NCI-H345 treated with DMSO at 0.1 percent for 48 hours (cell line): ENCODE measurements at regions not wholly inside any gene's neighbourhood (a gene's known extent, or its start where the extent isn't known, plus 50 kb on each side); places are given as distances from the start of the nearest gene placed in this dataset.
"Not testable (repeated sequence)": the region's sequence is repeated elsewhere in the genome, so short reads cannot be mapped to it uniquely, and the experiment has no call there.

Experiments used
- DNase-seq: peaks from one replicate; lab custom pipeline; 2025; ENCODE audit not compliant: unreplicated experiment; lab: John Stamatoyannopoulos, UW

GRCh38 chr2:122038816-122039215 is 283.4 kb downstream of the TSN start:
- not testable (repeated sequence) for DNase-seq

DNA sequence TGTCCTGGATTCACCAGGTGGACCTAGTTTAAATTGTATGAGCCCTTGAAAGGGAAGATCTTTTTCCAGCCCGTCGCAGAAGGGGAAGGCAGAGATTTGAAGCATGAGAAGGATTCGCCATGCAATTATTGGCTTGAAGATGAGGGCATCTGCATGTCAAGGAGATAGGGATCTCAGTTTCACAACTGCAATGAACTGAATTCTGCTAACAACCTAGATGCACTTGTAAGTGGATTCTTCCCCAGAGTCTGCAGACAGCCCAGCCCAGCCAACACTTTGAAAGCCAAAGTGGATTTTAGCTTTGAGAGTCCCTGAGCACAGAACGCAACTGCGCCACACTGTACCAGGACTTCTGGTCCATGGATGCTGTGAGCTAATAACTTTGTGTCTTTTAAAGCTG is 286.0 kb downstream of the TSN start:
- DNase-seq = no peak

- not testable (repeated sequence) for DNase-seq
Observed at GRCh38 chr2:122051659-122052058, 296.2 kb downstream of the TSN start.

DNA sequence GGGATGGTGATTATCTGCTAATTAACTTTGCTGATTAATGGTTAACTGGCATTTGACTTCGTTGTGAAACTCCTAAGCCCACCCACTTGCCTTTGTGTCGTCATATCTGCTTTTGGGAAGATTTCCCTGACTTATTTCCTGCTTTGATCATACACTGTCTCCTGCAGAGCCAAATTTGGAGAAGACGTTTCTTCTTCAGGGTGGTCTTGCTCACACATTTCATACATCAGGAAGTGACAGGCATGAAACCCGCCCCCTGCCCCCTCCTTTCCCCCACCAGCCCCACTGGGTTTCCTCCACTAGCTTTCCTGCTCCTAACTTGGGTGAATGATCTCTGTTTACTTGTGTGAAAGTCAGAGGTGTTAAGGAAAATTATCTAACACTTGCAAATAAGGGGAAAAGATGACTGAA is 300.1 kb downstream of the TSN start:
- DNase-seq = no peak

- no peak for DNase-seq
Observed at GRCh38 chr2:122056853-122057252, 301.4 kb downstream of the TSN start.

- DNase-seq = no peak
Observed at GRCh38 chr2:122061206-122061605, 305.8 kb downstream of the TSN start.

- DNase-seq = no peak
Observed at GRCh38 chr2:122061831-122062230, 306.4 kb downstream of the TSN start.

DNA sequence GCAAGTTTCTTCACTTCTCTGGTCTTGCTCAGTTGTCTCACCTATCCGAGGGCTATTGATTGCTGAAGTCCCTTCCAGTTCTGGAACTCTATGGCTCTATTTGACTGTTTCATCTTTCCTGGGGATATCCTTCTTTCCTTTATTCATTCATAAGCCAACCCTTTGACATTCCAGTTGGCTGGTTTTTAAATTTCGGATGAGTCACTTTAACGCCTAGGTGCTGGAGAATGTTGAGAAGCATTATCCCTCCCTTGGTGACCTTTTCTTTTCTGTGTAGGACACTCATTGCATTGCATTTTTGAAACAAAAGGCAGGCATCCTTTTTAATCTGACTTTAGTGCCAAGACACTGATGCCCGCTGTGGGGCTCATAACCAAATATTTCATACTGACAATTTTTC is 307.1 kb downstream of the TSN start:
- DNase-seq = no peak

GRCh38 chr2:122063716-122064115 is 308.3 kb downstream of the TSN start:
- DNase-seq = no peak

- no peak for DNase-seq
Observed at GRCh38 chr2:122070241-122070731, 314.8 kb downstream of the TSN start.

- DNase-seq = no peak
Observed at GRCh38 chr2:122072666-122073065, 317.2 kb downstream of the TSN start.

DNA sequence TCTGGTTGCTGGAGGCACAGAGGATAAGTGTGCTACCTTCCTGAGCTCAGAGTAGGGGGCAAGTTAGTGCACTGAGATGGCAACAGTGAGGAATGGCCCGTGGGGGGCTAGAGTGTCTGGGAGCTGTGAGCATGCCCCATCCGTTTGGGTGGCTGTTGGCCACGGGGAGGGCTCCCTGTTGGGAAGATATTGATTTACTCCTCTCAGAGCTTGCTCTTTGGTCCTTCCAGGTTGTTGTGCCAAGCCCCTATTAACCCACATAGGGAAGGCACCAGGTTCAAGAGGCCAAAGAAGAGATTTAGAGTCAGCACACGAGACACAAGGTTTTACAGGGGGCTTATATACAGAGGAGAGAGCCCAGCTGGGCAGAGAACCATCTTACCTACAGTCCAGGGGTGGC is 318.8 kb downstream of the TSN start:
- no peak for DNase-seq

DNA sequence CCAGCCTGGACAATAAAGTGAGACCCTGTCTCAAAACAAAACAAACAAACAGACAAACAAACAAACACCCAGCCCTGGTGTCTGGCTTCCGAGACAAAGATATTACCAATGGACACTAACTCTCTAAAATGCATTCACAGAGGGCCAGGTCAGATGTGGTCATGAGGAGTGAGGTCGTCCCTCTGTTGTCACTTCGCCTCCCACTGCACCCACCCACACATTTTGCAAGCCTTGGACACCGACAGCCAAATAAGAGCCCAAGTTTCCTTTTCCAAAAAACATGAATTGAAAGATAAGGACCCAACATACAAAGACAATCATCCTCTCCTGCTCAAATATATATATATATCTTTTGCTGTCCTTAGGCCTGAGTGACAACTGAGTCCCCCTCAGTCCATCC is 319.9 kb downstream of the TSN start:
- DNase-seq = no peak

- no peak for DNase-seq
Observed at GRCh38 chr2:122077114-122077513, 321.7 kb downstream of the TSN start.

- DNase-seq = no peak
Observed at GRCh38 chr2:122077771-122078170, 322.3 kb downstream of the TSN start.

DNA sequence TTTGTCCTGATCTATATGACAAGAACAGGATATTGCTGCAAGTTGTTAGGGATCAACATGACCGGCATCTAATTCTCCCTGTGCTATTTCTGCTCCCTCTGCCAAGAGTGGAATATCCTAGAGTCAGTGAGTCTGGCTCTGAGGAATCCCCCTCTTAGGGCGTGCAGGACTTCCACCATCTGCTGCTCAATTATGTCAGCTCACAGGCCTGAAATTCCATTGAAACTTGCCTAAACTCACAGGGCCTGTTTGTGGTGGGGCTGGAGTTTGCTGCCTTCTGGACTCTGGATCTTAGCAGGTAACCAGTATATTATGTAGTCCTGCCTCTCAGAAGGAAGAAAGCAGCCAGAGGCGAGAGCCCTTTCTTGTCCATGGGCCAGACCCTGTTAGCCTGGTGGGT is 323.0 kb downstream of the TSN start:
- DNase-seq = no peak

GRCh38 chr2:122079844-122080243 is 324.4 kb downstream of the TSN start:
- no peak for DNase-seq

DNA sequence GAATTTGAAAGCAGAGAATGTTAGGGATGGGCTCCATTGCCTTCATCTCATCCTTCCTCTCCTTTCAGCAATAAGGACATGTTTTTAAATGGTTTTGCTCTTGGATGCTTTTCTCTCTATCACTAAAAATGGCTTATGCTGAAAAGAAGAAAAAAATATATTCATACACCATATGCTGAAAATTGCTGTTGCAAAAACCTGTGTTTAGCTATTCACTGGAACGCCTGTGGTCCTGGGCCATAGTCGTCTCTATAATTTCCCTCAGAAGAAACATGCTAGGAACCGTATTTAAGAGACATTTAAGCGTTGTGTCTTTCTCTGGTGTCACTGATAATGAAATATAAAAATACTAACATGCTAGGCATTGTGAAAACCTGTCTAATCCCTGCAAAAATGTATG is 324.9 kb downstream of the TSN start:
- no peak for DNase-seq

GRCh38 chr2:122080871-122081270 is 325.4 kb downstream of the TSN start:
- no peak for DNase-seq

- peak; percentile 62 for DNase-seq
Observed at GRCh38 chr2:122081751-122082150, 326.3 kb downstream of the TSN start.

- DNase-seq = no peak
Observed at GRCh38 chr2:122083256-122084048, 328.0 kb downstream of the TSN start.

DNA sequence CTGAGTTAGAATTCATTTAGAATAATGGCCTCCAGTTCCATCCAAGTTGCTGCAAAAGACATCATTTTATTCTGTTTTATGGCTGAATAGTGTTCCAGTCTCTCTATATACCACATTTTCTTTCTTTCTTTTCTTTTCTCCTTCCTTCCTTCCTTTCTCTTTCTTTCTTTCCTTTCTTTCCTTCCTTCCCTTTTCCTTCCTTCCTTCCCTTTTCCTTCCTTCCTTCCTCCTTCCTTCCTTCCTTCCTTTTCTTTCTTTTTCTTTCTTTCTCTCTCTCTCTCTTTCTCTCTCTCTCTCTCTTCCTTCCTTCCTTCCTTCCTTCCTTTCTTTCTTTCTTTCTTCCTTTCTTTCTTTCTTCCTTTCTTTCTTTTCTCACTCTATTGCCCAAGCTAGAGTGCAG is 330.2 kb downstream of the TSN start:
- not testable (repeated sequence) for DNase-seq

- no peak for DNase-seq
Observed at GRCh38 chr2:122094557-122094956, 339.1 kb downstream of the TSN start.
